HG03097 (cell line): ENCODE measurements at regions not wholly inside any gene's neighbourhood (a gene's known extent, or its start where the extent isn't known, plus 50 kb on each side); places are given as distances from the start of the nearest gene placed in this dataset.
"Not testable (repeated sequence)": the region's sequence is repeated elsewhere in the genome, so short reads cannot be mapped to it uniquely, and the experiment has no call there.

Experiments used
- ATAC-seq: cut with Tn5 transposase; IDR thresholded peaks from one replicate; pipeline ENCODE4 v1.9.1; 2021; ENCODE audit not compliant: unreplicated experiment, low FRiP score

DNA sequence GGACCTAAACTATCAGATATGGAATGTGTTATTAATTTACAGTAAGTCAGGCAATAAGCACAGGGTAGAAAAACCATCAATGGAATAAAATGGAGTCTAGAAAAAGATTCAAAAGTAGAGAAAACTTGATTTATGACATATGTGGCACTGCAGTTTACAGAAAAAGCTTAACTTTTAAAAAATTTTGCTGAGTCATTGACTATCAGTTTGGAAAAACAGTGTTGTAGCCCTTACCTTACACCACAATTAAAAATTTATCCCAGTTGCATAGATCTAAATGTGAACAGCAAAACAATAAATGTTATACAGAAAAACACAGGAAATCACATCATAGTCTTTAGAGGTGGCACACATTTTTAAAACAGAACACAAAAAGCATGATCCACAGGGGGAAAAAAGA, 108.5 kb downstream of the USP22 start:
- ATAC-seq = no peak

- ATAC-seq = no peak
Measured at GRCh38 chr17:20935740-20936139, 107.1 kb downstream of the USP22 start.

DNA sequence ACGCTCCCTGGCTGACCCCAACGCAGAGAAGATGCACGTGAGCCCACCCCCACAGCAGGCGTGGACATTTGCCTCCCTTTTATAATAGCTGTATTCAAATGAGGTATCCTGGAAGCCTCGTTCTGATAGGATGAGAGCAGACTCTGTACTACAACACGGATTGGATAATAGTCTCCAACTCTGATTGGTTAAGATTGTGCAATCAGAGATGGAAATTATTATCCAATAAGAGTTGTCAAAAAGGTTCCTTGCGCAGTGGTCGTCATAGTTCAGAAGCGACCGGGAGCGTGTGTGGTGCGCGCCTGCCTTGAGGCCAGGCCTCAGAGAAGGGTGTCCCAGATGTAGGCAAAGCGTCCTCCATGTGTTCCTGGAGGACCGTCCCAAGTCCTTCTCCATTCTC, 104.6 kb downstream of the USP22 start:
- no peak for ATAC-seq

GRCh38 chr17:20938988-20939615, 103.7 kb downstream of the USP22 start:
- no peak for ATAC-seq

DNA sequence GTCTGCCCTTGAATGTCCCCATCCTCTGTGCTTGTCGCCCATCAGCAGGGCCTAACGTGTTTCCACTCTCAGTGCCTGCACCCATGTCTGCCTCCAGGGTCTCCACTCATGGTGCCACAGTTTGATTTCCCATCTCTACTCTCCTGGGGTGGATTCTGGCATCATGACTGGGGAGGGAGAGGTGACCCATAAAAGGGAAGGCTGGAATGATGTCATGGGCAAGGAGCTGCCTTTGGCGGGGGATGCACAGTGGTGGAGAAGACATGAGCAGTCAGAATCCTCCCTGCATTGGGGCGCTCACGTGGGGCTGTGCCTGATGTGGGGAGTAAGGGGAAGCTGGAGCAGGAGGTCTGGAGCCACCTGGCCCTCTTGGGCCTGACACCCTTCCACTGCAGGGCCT, 100.9 kb downstream of the USP22 start:
- ATAC-seq = no peak

DNA sequence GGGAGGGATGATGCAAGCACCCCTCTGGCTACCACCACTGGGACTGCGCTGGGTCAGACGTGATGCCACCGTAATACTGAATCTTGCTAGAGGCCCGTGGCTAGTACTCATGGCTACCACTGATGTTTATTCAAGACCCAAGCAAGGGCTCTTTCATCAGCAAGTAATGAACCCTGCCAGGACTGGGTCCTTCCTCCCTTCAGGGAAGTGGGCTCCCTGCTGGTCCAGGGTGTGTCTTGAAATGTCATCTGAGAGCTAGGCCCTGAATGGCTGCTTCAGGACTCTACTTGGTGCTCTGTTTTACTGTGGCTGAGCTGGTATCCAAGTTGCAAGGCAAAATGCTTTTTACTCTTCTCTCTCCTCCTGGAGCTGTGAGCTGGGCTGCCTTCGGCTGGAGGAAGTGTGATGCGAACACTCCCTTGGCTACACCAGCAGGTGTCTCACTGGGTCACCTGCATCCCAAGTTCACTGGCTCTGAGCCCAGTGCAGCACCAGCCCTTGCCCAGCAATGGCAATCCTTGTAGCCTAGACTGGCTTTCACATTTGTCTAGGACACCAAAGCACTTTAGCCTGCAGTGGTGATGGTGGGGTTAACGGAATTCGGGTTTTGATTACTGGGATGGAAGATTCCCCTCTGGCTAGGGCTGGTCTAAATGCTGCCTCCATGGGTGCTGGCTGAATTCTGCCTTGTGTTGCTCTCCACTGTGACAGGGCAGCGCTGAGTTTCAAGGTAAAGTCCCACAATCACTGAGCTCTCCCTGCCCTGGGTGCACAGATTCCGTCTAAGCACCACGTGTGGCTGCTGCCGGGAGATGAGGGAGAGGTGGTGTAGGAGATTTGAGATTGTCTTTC, 98.6 kb downstream of the USP22 start:
- ATAC-seq = no peak

- not testable (repeated sequence) for ATAC-seq
Measured at GRCh38 chr17:20947708-20948107, 95.1 kb downstream of the USP22 start.

GRCh38 chr17:20948984-20949777, 93.6 kb downstream of the USP22 start:
- ATAC-seq = no peak
